ENCODE measurements at regions not wholly inside any gene's neighbourhood (a gene's known extent, or its start where the extent isn't known, plus 50 kb on each side); places are given as distances from the start of the nearest gene placed in this dataset.
"Not testable (repeated sequence)": the region's sequence is repeated elsewhere in the genome, so short reads cannot be mapped to it uniquely, and the experiment has no call there.

DNA sequence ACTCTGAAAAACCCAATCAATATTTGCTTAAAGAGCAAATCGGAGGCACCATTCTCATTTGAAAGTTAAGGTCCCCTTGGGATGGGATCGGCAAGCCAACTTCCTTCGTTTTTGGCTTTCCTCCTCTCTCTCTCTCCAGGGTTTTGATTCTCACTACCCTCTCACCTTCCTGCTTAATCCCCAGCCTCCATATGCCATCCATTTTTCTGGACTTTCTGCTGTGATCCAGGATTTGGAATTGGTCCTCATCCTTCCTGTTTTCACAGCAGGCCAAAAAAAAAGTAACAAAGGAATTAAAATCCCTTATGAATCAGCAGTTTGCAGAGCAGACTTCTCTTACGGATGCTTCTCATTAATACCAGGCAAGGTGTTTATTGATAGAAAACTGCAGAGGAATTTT, 283.1 kb upstream of the TMTC4 start:
- H3K4me3 Mint-ChIP-seq (ENCODE audit: low read depth) = no peak overlapping the region
- intact Hi-C loops (cut with micrococcal nuclease) = no loop called here
- no peaks in the 10 kb centered on the region for H3K9me3 Mint-ChIP-seq
- no peaks in the 10 kb centered on the region for H3K4me1 Mint-ChIP-seq (ENCODE audit: low read depth)
- no peaks in the 10 kb centered on the region for H3K36me3 Mint-ChIP-seq (ENCODE audit: low read depth)
- no peak overlapping the region for H3K27ac Mint-ChIP-seq
- DNase-seq (ENCODE audit: low spot score) = no peak
- no peaks in the 10 kb centered on the region for H3K27me3 Mint-ChIP-seq (ENCODE audit: low read depth)

DNA sequence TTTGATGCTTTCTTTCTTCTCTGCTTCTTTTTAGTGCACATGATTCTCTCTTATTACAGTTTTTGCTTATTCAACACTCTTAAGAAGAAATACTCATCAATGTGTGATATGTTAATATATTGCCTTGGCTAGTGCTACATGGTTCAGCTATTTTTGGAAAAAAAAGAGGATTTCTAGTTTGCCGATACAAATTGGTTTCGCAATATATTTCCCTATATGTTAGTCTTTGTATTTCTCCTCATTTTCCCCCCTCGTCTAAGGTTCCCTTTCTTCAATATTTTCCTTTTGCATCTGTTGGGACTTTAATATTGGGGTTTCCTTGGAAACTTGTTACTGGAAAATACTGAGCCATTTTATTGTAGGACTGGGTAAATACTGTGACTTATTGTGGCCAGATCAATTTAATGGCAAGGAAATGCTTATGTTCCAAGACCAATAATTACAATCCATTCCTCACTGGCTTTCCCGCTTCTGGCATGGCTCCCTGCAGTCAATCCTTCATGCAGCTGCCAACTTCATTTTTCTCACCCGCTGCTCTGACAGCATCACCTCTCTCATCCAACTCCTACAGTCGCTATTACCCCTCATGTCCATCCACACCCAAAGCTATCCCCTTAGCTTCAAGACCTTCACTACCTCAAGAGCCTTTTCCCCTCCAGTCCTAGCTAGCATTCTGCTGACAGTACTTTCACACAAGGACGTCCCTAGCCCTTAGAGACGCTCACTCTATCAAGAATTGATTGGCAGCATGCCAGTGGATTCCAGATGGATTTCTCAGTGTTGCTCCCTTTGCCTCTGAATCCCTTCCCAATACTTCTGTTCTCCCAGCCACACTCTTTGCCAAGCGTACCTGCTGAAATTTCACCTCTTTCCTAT, 280.1 kb upstream of the TMTC4 start:
- no peak for DNase-seq (ENCODE audit: low spot score)
- no peaks in the 10 kb centered on the region for H3K4me1 Mint-ChIP-seq (ENCODE audit: low read depth)
- no peak overlapping the region for H3K27ac Mint-ChIP-seq
- intact Hi-C loops (cut with micrococcal nuclease) = no loop called here
- no peak overlapping the region for H3K4me3 Mint-ChIP-seq (ENCODE audit: low read depth)
- H3K36me3 Mint-ChIP-seq (ENCODE audit: low read depth) = no peaks in the 10 kb centered on the region
- no peaks in the 10 kb centered on the region for H3K27me3 Mint-ChIP-seq (ENCODE audit: low read depth)
- no peaks in the 10 kb centered on the region for H3K9me3 Mint-ChIP-seq

- Mint-ChIP-seq H3K4me1 (ENCODE audit: low read depth) (no peaks in the 10 kb centered on the region), H3K27ac (no peak overlapping the region), H3K4me3 (ENCODE audit: low read depth) (no peak overlapping the region), H3K9me3 (no peaks in the 10 kb centered on the region), H3K27me3 (ENCODE audit: low read depth) (no peaks in the 10 kb centered on the region), H3K36me3 (ENCODE audit: low read depth) (no peaks in the 10 kb centered on the region)
- no peak for DNase-seq (ENCODE audit: low spot score)
- intact Hi-C loops (cut with micrococcal nuclease) = no loop called here
These were observed 276.4 kb upstream of the TMTC4 start for GRCh38 chr13:100951016-100951415.

GRCh38 chr13:100948937-100949336, 274.3 kb upstream of the TMTC4 start:
- intact Hi-C loops (cut with micrococcal nuclease); DNase-seq (ENCODE audit: low spot score); H3K36me3 Mint-ChIP-seq (ENCODE audit: low read depth): not testable (repeated sequence)

DNA sequence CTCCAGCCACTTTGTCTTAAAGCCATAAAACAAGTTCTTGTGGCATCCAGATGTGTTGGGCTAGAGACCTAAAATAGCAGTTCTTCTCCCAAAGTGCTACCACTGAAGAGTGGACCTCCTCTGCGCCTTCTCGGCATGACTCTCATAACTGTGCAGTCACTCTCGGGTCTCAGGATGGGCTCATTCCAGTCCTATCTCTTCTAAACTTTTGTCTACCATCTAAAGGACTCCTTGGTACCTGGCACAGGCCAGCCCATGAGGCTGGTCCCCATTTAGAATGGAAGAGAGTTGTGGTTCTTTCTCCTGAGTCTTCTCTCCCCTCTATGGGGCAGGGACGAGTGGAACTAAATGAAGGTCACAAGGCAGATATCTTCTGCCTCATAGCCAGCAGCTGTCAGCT, 272.0 kb upstream of the TMTC4 start:
- no peak overlapping the region for H3K27ac Mint-ChIP-seq
- intact Hi-C loops (cut with micrococcal nuclease) = no loop called here
- H3K4me1 Mint-ChIP-seq (ENCODE audit: low read depth) = no peaks in the 10 kb centered on the region
- H3K27me3 Mint-ChIP-seq (ENCODE audit: low read depth) = no peaks in the 10 kb centered on the region
- no peaks in the 10 kb centered on the region for H3K36me3 Mint-ChIP-seq (ENCODE audit: low read depth)
- no peak overlapping the region for H3K4me3 Mint-ChIP-seq (ENCODE audit: low read depth)
- no peak for DNase-seq (ENCODE audit: low spot score)
- no peaks in the 10 kb centered on the region for H3K9me3 Mint-ChIP-seq

More at GRCh38 chr13:100948937-100949336, 274.3 kb upstream of the TMTC4 start:
- H3K27ac Mint-ChIP-seq; H3K9me3 Mint-ChIP-seq; H3K4me3 Mint-ChIP-seq (ENCODE audit: low read depth); H3K27me3 Mint-ChIP-seq (ENCODE audit: low read depth); H3K4me1 Mint-ChIP-seq (ENCODE audit: low read depth): not testable (repeated sequence)

DNA sequence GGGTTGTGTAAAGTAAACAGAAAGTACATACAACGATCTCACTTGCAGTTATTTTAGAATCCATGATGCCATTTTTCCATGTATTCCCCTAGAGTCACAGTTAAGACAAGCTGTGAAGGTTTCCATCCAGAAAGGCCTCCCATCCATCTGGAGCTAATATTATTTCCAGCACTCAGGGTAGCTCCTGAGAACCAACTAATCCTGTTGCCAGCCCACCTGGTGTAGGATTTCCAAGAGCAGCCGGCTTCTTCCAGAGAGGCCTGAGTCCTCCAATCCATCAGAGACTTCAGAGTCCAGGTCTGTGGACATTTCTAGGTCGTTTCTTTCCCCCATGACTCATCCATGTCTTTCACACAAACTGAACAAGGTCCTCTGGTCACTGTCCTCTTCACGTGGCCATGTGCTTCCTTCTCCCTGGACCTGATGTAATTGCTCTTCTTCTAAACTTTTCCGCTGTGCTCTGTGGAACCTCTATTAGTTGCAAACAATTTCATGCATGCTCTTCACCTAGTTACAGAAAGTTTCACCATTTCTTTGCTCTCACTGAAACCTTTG, 270.3 kb upstream of the TMTC4 start:
- intact Hi-C loops (cut with micrococcal nuclease) = no loop called here
- Mint-ChIP-seq H3K9me3 (no peaks in the 10 kb centered on the region), H3K27ac (no peak overlapping the region), H3K4me3 (ENCODE audit: low read depth) (no peak overlapping the region), H3K4me1 (ENCODE audit: low read depth) (no peaks in the 10 kb centered on the region), H3K27me3 (ENCODE audit: low read depth) (no peaks in the 10 kb centered on the region), H3K36me3 (ENCODE audit: low read depth) (no peaks in the 10 kb centered on the region)
- no peak for DNase-seq (ENCODE audit: low spot score)

DNA sequence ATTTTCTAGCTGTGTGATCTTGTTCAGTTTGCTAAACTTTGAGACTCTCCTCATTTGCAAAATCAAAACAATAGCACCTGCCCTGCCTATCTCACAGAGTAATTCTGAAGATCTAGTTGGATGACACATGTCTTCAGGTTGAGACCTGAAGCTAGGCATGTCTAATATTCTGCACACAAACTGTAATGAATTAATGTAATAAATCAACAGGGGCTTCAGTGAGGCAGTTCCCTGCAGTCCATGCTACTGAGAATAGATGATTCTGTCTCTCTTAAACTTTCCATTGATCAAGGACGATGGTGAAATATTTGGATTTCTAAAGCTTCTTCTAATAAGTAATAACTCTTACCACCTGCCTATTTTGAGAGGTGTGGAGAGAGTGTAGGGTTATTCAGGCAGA, 268.1 kb upstream of the TMTC4 start:
- Mint-ChIP-seq H3K27me3 (ENCODE audit: low read depth) (no peaks in the 10 kb centered on the region), H3K4me1 (ENCODE audit: low read depth) (no peaks in the 10 kb centered on the region), H3K9me3 (no peaks in the 10 kb centered on the region), H3K36me3 (ENCODE audit: low read depth) (no peaks in the 10 kb centered on the region), H3K27ac (no peak overlapping the region), H3K4me3 (ENCODE audit: low read depth) (no peak overlapping the region)
- intact Hi-C loops (cut with micrococcal nuclease) = no loop called here
- no peak for DNase-seq (ENCODE audit: low spot score)

DNA sequence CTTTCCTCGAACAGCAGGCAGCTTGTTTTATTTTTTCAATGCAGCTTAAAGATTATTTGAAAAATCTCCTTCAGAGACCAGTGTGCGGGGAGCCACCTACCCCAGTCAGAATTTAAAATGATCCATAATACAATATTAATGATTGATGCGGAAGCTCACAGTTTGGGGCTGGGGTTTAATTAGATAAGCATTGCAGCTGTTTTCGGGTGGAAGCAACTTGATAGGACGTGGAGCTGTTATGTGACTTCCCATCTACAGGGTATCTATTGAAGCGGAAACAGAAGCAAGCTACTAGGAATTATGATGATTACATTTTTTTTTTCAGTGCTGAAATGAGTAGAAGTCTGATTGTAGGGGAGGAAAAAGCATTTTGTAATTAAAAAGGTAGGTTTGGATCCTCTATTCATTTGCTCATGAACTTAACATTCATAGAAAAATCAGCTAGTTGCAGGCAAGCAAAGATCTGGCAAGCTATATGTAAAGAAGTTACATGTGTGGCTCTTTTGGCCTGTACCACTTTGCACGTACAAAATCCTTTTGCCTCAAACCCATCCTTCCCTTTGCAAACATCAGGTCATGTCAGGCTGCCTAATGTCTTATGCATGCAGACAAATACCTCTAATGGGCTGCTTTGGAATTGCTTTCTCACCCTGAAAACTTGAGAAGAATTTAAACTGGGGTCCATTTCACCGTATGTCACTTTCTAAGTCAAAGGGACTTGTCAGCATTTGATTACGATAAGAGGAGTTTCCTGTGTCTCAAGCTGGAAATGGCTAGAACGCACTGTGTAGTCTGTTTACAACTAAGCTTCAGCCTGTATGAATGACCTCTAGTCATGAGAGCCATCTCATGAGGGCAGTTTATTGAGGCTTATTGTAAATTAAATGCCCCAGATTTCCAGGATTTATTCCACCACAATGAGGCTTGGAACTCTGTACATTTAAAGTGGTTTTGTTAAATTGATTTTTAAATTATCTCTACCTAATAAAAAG, 267.1 kb upstream of the TMTC4 start:
- Mint-ChIP-seq H3K4me1 (ENCODE audit: low read depth) (no peaks in the 10 kb centered on the region), H3K27ac (no peak overlapping the region), H3K9me3 (no peaks in the 10 kb centered on the region), H3K36me3 (ENCODE audit: low read depth) (no peaks in the 10 kb centered on the region), H3K27me3 (ENCODE audit: low read depth) (no peaks in the 10 kb centered on the region), H3K4me3 (ENCODE audit: low read depth) (no peak overlapping the region)
- no peak for DNase-seq (ENCODE audit: low spot score)
- intact Hi-C loops (cut with micrococcal nuclease) = no loop called here

GRCh38 chr13:100940658-100941057, 266.1 kb upstream of the TMTC4 start:
- Mint-ChIP-seq H3K27me3 (ENCODE audit: low read depth) (peaks cover 3% of the 10 kb centered on the region), H3K27ac (no peak overlapping the region), H3K9me3 (no peaks in the 10 kb centered on the region), H3K4me1 (ENCODE audit: low read depth) (no peaks in the 10 kb centered on the region), H3K4me3 (ENCODE audit: low read depth) (no peak overlapping the region), H3K36me3 (ENCODE audit: low read depth) (no peaks in the 10 kb centered on the region)
- intact Hi-C loops (cut with micrococcal nuclease) = no loop called here
- DNase-seq (ENCODE audit: low spot score) = no peak

GRCh38 chr13:100933841-100934240, 259.2 kb upstream of the TMTC4 start:
- no peaks in the 10 kb centered on the region for H3K9me3 Mint-ChIP-seq
- H3K4me1 Mint-ChIP-seq (ENCODE audit: low read depth) = no peaks in the 10 kb centered on the region
- no peak for DNase-seq (ENCODE audit: low spot score)
- no peak overlapping the region for H3K4me3 Mint-ChIP-seq (ENCODE audit: low read depth)
- no peak overlapping the region for H3K27ac Mint-ChIP-seq
- H3K27me3 Mint-ChIP-seq (ENCODE audit: low read depth) = peaks cover 3% of the 10 kb centered on the region
- no peaks in the 10 kb centered on the region for H3K36me3 Mint-ChIP-seq (ENCODE audit: low read depth)
- intact Hi-C loops (cut with micrococcal nuclease) = no loop called here

DNA sequence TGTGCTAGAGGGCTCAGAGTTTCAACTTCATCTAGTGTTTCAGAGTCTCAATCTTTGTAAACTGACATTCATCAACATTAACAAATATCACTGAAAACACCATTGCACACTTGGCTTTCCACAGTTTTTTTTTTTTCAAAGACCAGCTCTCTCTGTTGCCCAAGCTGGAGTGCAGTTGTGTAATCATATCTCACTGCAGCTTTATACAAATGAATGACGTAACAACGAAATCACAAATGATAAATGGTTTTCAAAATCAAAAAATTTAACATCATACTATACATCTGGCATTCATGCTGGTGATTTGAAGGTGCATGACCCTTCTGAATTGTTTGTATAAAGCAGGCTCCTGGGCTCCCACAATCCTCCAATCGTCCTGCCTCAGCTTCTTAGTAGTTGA, 248.0 kb upstream of the TMTC4 start:
- intact Hi-C loops (cut with micrococcal nuclease) = no loop called here
- no peaks in the 10 kb centered on the region for H3K36me3 Mint-ChIP-seq (ENCODE audit: low read depth)
- no peaks in the 10 kb centered on the region for H3K9me3 Mint-ChIP-seq
- H3K27ac Mint-ChIP-seq = no peak overlapping the region
- DNase-seq (ENCODE audit: low spot score) = no peak
- no peak overlapping the region for H3K4me3 Mint-ChIP-seq (ENCODE audit: low read depth)
- H3K4me1 Mint-ChIP-seq (ENCODE audit: low read depth) = no peaks in the 10 kb centered on the region
- no peaks in the 10 kb centered on the region for H3K27me3 Mint-ChIP-seq (ENCODE audit: low read depth)

- intact Hi-C loops (cut with micrococcal nuclease) = no loop called here
- no peak for DNase-seq (ENCODE audit: low spot score)
- Mint-ChIP-seq H3K27ac (no peak overlapping the region), H3K4me3 (ENCODE audit: low read depth) (no peak overlapping the region), H3K4me1 (ENCODE audit: low read depth) (no peaks in the 10 kb centered on the region), H3K27me3 (ENCODE audit: low read depth) (no peaks in the 10 kb centered on the region), H3K36me3 (ENCODE audit: low read depth) (no peaks in the 10 kb centered on the region), H3K9me3 (no peaks in the 10 kb centered on the region)
These were observed 246.5 kb upstream of the TMTC4 start for GRCh38 chr13:100921139-100921538.

GRCh38 chr13:100917011-100917410, 242.4 kb upstream of the TMTC4 start:
- Mint-ChIP-seq H3K36me3 (ENCODE audit: low read depth) (no peaks in the 10 kb centered on the region), H3K4me3 (ENCODE audit: low read depth) (no peak overlapping the region), H3K27me3 (ENCODE audit: low read depth) (no peaks in the 10 kb centered on the region), H3K9me3 (no peaks in the 10 kb centered on the region), H3K27ac (no peak overlapping the region), H3K4me1 (ENCODE audit: low read depth) (no peaks in the 10 kb centered on the region)
- no peak for DNase-seq (ENCODE audit: low spot score)
- intact Hi-C loops (cut with micrococcal nuclease) = no loop called here
